WTC11 (cell line): ENCODE measurements at regions not wholly inside any gene's neighbourhood (a gene's known extent, or its start where the extent isn't known, plus 50 kb on each side); places are given as distances from the start of the nearest gene placed in this dataset.

ENCODE experiments used
- ATAC-seq: fragments of 200-7000 bp; cut with Tn5 transposase; 2 replicates; pipeline ENCODE4 v1.10.0; 2021; ENCODE audit warnings: mild to moderate bottlenecking, moderate library complexity
- CTCF ChIA-PET: fragments of 300-600 bp; sonication (Branson Sonifier 250); formaldehyde crosslinking; loops from one replicate; lab custom pipeline; 2021; ENCODE audit warnings: antibody characterized with exemption; lab: Charles Lee
- POLR2A ChIA-PET: fragments of 350-600 bp; sonication (Branson Sonifier 250); formaldehyde crosslinking; loops from one replicate; lab custom pipeline; 2021; ENCODE audit warnings: antibody characterized with exemption; lab: Charles Lee
- DNase-seq: peaks from one replicate; pipeline ENCODE4 v3.0.0; 2021; ENCODE audit warnings: low spot score
- H3K27ac Mint-ChIP-seq: 2 replicates; pipeline ENCODE4 v1.8.0; 2021; ENCODE audit warnings: mixed read lengths
- H3K27me3 Mint-ChIP-seq: 2 replicates; pipeline ENCODE4 v1.8.0; 2021; ENCODE audit warnings: low read depth, mild to moderate bottlenecking, moderate library complexity, mixed read lengths
- H3K36me3 Mint-ChIP-seq: 2 replicates; pipeline ENCODE4 v1.8.0; 2021; ENCODE audit warnings: mixed read lengths
- H3K4me1 Mint-ChIP-seq: 2 replicates; pipeline ENCODE4 v1.8.0; 2022; ENCODE audit warnings: mixed read lengths
- H3K4me3 Mint-ChIP-seq: 2 replicates; pipeline ENCODE4 v1.8.0; 2021; ENCODE audit warnings: mild to moderate bottlenecking, moderate library complexity, mixed read lengths
- H3K9me3 Mint-ChIP-seq: 2 replicates; pipeline ENCODE4 v1.8.0; 2021; ENCODE audit warnings: mixed read lengths
- ATF6 ChIP-seq: sonication (generic); formaldehyde crosslinking; IDR thresholded peaks from 2 replicates; pipeline ENCODE4 v1.8.1; 2023; ENCODE audit warnings: mild to moderate bottlenecking, missing genetic modification reagents
- CTCF ChIP-seq: fragments of 200-600 bp; IDR thresholded peaks from 2 replicates; pipeline ENCODE4 v1.8.0; 2022; ENCODE audit warnings: antibody characterized with exemption
- ELF4 ChIP-seq: sonication (generic); formaldehyde crosslinking; IDR thresholded peaks from 2 replicates; pipeline ENCODE4 v1.8.1; 2022; ENCODE audit warnings: low read depth, mild to moderate bottlenecking, moderate library complexity, missing genetic modification reagents
- EMX1 ChIP-seq: fragments of 250-450 bp; sonication (Bioruptor Pico); IDR thresholded peaks from 2 replicates; pipeline ENCODE4 v1.8.0; 2021; ENCODE audit warnings: mild to moderate bottlenecking
- ESRRA ChIP-seq: sonication (generic); formaldehyde crosslinking; IDR thresholded peaks from 2 replicates; pipeline ENCODE4 v1.8.1; 2022; ENCODE audit warnings: mild to moderate bottlenecking, missing genetic modification reagents, borderline replicate concordance
- FOXK1 ChIP-seq: sonication (generic); formaldehyde crosslinking; IDR thresholded peaks from 2 replicates; pipeline ENCODE4 v1.8.0; 2022; ENCODE audit warnings: mild to moderate bottlenecking, moderate library complexity, missing genetic modification reagents
- IRF1 ChIP-seq: sonication (generic); formaldehyde crosslinking; IDR thresholded peaks from 2 replicates; pipeline ENCODE4 v1.8.0; 2023; ENCODE audit warnings: missing genetic modification reagents
- IRF2 ChIP-seq: sonication (generic); formaldehyde crosslinking; IDR thresholded peaks from 2 replicates; pipeline ENCODE4 v1.8.0; 2022; ENCODE audit warnings: low read depth, missing genetic modification reagents, borderline replicate concordance
- JAZF1 ChIP-seq: fragments of 250-450 bp; sonication (Bioruptor Pico); IDR thresholded peaks from 2 replicates; pipeline ENCODE4 v1.9.0; 2021; ENCODE audit warnings: moderate library complexity, mild to moderate bottlenecking, inconsistent platforms
- KAT7 ChIP-seq: sonication (generic); formaldehyde crosslinking; IDR thresholded peaks from 2 replicates; pipeline ENCODE4 v1.8.1; 2023; ENCODE audit warnings: missing genetic modification reagents, mild to moderate bottlenecking, borderline replicate concordance
- NFATC4 ChIP-seq: fragments of 250-450 bp; sonication (Bioruptor Pico); IDR thresholded peaks from 2 replicates; pipeline ENCODE4 v1.9.0; 2021; ENCODE audit warnings: mild to moderate bottlenecking
- NFE2L1 ChIP-seq: sonication (generic); formaldehyde crosslinking; IDR thresholded peaks from 2 replicates; pipeline ENCODE4 v1.8.1; 2023; ENCODE audit warnings: missing genetic modification reagents
- NR2C2 ChIP-seq: sonication (generic); formaldehyde crosslinking; IDR thresholded peaks from 2 replicates; pipeline ENCODE4 v1.8.0; 2022; ENCODE audit warnings: mild to moderate bottlenecking, missing genetic modification reagents
- NR3C1 ChIP-seq: sonication (generic); formaldehyde crosslinking; conservative IDR thresholded peaks from 2 replicates; pipeline ENCODE4 v1.8.1; 2023; ENCODE audit warnings: low read depth, mild to moderate bottlenecking, missing genetic modification reagents
- OVOL2 ChIP-seq: fragments of 250-450 bp; sonication (Bioruptor Pico); IDR thresholded peaks from 2 replicates; pipeline ENCODE4 v1.9.0; 2021; ENCODE audit warnings: mild to moderate bottlenecking, borderline replicate concordance
- RORB ChIP-seq: fragments of 250-450 bp; sonication (Bioruptor Pico); IDR thresholded peaks from 2 replicates; pipeline ENCODE4 v1.9.0; 2021; ENCODE audit warnings: mild to moderate bottlenecking
- ZBTB43 ChIP-seq: sonication (generic); formaldehyde crosslinking; IDR thresholded peaks from 2 replicates; pipeline ENCODE4 v1.8.1; 2023; ENCODE audit warnings: mild to moderate bottlenecking, missing genetic modification reagents
- ZNF121 ChIP-seq: sonication (generic); formaldehyde crosslinking; IDR thresholded peaks from 2 replicates; pipeline ENCODE4 v1.8.0; 2023; ENCODE audit warnings: missing genetic modification reagents
- ZNF138 ChIP-seq: sonication (generic); formaldehyde crosslinking; conservative IDR thresholded peaks from 2 replicates; pipeline ENCODE4 v1.8.1; 2022; ENCODE audit warnings: mild to moderate bottlenecking, moderate library complexity, missing genetic modification reagents
- ZNF281 ChIP-seq: sonication (generic); formaldehyde crosslinking; IDR thresholded peaks from 2 replicates; pipeline ENCODE4 v1.8.0; 2023; ENCODE audit warnings: mild to moderate bottlenecking, missing genetic modification reagents
- ZNF317 ChIP-seq: sonication (generic); formaldehyde crosslinking; IDR thresholded peaks from 2 replicates; pipeline ENCODE4 v1.8.1; 2023; ENCODE audit warnings: low read depth, mild to moderate bottlenecking, moderate library complexity, missing genetic modification reagents, borderline replicate concordance

GRCh38 chr5:89072842-89073672 is 190.1 kb upstream of the MEF2C start:
- H3K9me3 Mint-ChIP-seq = no peaks in the 10 kb centered on the region
- CTCF ChIA-PET = interaction anchor here (0.6 to 1.8 kb wide), 2 partner anchors 95 to 343 kb away, joined by 5 to 6 read pairs; no protein-coding TSS in a partner anchor
- DNase-seq (no peak), ATAC-seq (no peak)
- H3K4me3 Mint-ChIP-seq = no peak overlapping the region
- 0 out of 2 replicates have a peak, but pooled peaks cover 3% of the 10 kb centered on the region for H3K4me1 Mint-ChIP-seq
- POLR2A ChIA-PET = no interaction called here
- no peaks in the 10 kb centered on the region for H3K27me3 Mint-ChIP-seq
- H3K36me3 Mint-ChIP-seq = no peaks in the 10 kb centered on the region
- no peak overlapping the region for H3K27ac Mint-ChIP-seq
- TF ChIP-seq CTCF = no peak
- no peak for TF ChIP-seq NFATC4 (CRISPR knock-in tag)
- no peak for TF ChIP-seq ZNF138
- no peak for TF ChIP-seq ZNF281 (CRISPR knock-in tag)
- TF ChIP-seq ESRRA (CRISPR knock-in tag) = no peak
- TF ChIP-seq NR3C1 (CRISPR knock-in tag) = no peak

- Mint-ChIP-seq H3K4me1 (0 out of 2 replicates have a peak, but pooled peaks cover 3% of the 10 kb centered on the region), H3K9me3 (no peaks in the 10 kb centered on the region), H3K4me3 (no peak overlapping the region), H3K27ac (no peak overlapping the region), H3K36me3 (no peaks in the 10 kb centered on the region), H3K27me3 (no peaks in the 10 kb centered on the region)
- TF ChIP-seq IRF2 (CRISPR knock-in tag) (no peak), NFE2L1 (CRISPR knock-in tag) (no peak), ATF6 (CRISPR knock-in tag) (no peak), OVOL2 (no peak), FOXK1 (no peak), EMX1 (CRISPR knock-in tag) (no peak), IRF1 (CRISPR knock-in tag) (no peak), KAT7 (no peak), ELF4 (CRISPR knock-in tag) (no peak), ZBTB43 (no peak), ZNF121 (CRISPR knock-in tag) (no peak), RORB (CRISPR knock-in tag) (no peak), NR2C2 (CRISPR knock-in tag) (no peak), ZNF317 (CRISPR knock-in tag) (no peak), ZNF281 (CRISPR knock-in tag) (no peak), JAZF1 (CRISPR knock-in tag) (no peak)
- DNase-seq = no peak
- CTCF ChIA-PET = interaction anchor here (1.8 kb wide), 1 partner anchor 342 kb away, joined by 6 read pairs; no protein-coding TSS in a partner anchor
- POLR2A ChIA-PET = no interaction called here
- no peak for ATAC-seq
These were observed 189.0 kb upstream of the MEF2C start for GRCh38 chr5:89071941-89072331.
